ENCODE measurements at regions not wholly inside any gene's neighbourhood (a gene's known extent, or its start where the extent isn't known, plus 50 kb on each side); places are given as distances from the start of the nearest gene placed in this dataset.

DNA sequence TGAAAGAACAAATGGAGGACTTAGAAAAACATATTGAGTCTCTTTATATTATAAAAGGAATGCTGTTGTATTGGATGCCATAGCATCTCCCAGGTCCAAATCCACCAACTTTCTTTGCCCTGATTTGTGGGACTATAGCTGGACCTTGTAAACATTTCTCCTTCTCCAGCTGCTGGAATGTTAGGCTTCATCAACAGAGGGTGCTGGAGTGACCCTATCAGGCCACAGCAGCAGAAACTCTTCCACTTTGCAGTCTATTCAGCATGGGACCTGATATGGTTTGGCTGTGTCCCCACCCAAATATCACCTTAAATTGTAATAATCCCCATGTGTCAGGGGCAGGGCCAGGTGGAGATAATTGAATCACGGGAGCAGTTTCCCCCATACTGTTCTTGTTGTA is 138.4 kb upstream of the ARL4C start:
- no peak for DNase-seq (ENCODE audit: low spot score)

DNA sequence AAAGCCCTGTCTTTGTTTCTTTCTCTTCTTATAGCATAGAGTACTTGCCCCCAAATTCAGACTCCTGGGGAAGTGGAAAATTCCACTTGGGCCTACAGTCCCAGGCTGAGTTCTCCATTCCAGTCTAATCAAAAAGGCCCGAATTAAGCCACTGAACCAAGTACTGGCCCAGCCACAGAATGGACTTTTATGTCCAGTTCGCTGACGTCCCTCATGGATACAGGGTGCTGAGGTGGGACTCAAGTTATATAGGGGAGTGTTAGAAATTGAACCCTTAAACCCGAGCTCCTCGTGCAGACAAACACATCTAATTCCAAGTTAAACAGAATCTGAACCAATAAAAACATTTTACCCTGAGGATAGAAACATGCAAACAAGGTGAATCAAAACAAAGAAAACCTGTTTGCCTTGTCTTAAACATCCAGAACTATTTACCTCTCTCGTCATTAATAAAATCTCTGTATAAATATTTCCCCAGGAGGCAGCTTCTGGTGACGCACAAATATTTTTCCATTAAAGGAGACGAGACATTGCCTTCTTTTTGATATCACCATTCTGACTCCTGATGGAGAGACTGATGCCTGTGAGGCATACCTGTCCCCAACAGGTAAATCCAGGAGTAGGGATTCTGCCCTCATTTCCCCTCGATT is 136.8 kb upstream of the ARL4C start:
- DNase-seq (ENCODE audit: low spot score): no peak

DNA sequence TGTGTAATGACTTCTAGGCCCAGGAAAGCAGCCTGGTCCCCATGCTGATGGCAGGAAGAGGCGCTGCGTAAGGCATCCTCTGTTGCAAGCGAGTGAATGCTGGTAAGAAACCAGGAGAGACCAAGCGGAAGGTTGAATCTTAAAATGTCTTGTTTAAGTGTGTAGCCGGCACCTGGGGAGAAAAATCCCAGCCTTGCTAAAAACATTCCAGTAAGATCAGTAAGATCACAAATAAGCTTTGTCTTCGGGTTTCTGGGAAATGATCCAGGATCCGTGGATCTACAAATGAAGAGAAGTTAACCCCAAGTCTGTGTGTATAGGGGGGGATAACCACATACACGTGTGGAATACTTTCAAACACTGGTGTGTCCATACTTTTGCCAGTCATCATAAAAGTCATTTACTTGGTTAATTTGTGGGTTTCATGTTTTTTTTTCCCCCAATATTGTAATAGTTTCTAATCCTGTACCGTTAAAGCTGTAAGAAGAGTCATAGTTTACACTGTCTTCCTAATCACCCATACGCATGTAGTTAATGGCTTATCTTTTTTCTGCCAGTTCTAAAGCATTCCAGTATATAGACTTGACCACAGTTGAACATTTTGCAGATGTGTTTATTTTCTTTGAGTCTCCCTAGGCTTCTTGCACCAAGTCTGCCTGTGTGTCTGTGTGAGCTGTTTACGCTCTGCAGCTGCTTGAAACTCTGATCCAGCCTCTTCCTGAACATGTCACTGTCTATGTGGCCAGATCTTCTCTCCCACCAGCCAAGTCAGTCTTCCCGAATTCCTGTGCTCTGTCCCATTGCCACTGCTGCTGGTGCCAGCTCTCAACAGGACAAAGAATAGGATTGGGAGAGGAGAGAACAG is 135.9 kb upstream of the ARL4C start:
- DNase-seq (ENCODE audit: low spot score): no peak

GRCh38 chr2:234631646-234632514 is 135.0 kb upstream of the ARL4C start:
- DNase-seq (ENCODE audit: low spot score): no peak

GRCh38 chr2:234630801-234631261 is 133.9 kb upstream of the ARL4C start:
- no peak for DNase-seq (ENCODE audit: low spot score)

- DNase-seq (ENCODE audit: low spot score): no peak
These were observed 132.7 kb upstream of the ARL4C start for GRCh38 chr2:234629596-234629995.

DNA sequence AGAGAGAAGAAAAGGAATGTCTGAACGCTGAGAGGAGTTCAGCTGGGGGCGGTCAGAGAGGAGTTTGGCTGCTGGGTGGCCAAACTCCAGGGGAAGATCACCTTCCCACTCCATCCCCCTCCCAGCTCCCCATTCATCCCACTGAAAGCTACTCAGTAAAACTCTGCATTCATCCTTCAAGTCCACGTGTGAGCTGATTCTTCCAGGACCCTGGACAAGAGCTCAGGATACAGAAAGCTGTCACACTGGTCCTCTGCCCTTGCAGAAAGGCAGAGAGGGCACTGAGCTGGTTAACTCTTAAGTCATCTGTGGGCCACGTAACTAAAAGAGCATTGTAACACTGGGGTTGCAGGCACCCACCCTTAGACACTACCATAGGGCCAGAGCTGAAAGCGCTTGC is 132.1 kb upstream of the ARL4C start:
- no peak for DNase-seq (ENCODE audit: low spot score)

DNA sequence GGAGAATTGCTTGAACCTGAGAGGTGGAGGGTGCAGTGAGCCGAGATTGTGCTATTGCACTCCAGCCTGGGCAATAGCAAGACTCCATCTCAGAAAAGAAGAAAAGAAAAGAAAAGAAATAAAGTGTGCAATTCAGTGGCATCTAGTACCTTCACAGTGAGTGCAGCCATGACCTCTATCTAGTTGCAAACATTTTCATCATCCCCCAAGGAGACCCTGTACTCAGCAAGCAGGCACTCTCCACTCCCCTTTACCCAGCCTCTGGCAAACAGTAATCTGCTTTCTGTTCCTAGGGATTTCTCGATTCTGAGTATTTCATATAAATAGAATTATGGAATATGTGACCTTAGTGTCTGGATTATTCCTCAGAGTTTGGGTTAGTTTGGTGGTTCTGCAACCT is 130.4 kb upstream of the ARL4C start:
- no peak for DNase-seq (ENCODE audit: low spot score)

DNA sequence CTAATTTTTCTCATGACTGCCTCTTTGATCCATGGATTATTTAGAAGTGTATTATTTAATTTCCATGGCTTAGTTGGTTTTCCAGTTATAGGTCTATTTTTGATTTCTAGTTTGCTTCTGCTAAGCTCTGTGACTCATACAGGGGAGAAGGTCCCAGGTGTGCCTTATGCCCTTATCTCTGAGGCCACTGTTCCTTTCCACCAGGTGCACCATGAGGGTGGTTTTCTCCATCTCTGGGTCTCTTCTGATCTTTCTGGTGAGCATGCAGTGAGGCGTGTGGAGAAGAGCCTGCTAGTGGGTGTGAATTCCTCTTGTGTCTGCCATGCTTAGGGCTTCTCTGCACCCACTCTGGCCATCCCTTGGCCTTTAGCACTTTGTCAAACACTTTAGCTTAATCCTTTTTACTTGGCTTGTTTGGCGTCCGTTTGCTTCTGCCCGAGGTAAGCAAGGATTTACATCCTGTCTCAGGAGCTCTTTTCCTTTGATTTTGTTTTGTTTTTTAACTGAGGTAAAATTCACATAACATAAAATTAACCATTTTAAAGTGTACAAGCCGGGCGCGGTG is 129.8 kb upstream of the ARL4C start:
- no peak for DNase-seq (ENCODE audit: low spot score)

- DNase-seq (ENCODE audit: low spot score): no peak
These were observed 128.9 kb upstream of the ARL4C start for GRCh38 chr2:234625626-234626250.

DNA sequence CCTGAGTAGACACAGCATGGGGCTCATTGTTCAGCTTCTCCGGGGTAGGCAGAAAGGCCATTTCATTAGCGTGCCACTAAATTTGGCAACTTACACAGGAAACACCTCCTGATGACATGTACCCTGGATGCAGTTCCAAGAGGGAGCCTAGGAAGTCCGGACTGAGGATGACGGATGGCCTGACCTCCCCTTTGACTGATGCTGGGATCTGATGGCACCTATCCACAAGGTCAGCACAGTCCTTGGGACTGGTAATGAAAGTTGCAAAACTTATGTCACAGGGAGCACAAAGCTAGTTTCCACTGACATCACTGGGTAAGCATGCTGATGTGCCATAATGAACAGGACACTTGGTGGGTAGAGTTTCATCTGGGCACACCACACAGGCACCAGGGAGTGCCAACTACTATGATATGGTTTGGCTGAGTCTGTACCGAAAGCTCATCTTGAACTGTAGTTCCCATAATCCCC is 126.7 kb upstream of the ARL4C start:
- DNase-seq (ENCODE audit: low spot score): no peak

DNA sequence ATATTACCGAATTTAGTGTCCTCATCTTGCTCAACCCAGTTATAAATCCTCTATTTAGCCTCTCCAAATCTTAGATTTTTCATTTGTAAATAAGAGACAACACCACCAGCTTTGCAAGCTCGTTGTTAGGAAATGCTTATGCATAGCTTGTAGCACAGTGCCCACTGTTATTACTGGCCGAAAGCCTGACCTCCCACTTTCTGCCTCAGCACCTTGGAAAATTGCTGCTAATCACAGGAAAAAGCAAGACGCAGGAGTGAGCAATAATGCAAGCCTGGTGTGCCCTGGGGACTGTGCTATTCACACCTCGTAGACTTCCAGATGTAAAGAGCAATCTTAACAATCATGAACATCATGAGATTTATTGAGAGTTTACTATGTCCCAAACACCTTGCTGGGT is 124.2 kb upstream of the ARL4C start:
- DNase-seq (ENCODE audit: low spot score): no peak

GRCh38 chr2:234620018-234620417 is 123.1 kb upstream of the ARL4C start:
- no peak for DNase-seq (ENCODE audit: low spot score)

- DNase-seq (ENCODE audit: low spot score): no peak
These were observed 118.9 kb upstream of the ARL4C start for GRCh38 chr2:234615643-234616356.

DNA sequence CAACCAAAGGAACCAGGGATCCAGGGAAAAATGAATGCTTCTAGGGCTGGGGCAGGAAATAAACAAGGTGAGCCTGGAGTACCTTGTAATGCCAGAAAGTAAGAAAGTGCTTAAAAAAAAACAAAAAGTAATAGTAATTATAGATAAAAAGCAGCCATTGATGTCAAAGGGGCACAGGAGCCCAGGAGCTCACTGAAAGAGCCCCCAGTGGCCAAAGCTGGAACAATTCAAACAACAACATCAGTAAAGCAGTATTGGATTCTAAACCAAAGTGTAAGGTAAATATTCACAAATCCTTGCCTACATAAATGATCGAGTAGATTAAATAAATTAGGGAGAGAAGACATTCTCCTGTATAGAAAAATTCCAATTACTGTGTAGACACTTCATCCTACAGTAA is 114.3 kb upstream of the ARL4C start:
- DNase-seq (ENCODE audit: low spot score): no peak

DNA sequence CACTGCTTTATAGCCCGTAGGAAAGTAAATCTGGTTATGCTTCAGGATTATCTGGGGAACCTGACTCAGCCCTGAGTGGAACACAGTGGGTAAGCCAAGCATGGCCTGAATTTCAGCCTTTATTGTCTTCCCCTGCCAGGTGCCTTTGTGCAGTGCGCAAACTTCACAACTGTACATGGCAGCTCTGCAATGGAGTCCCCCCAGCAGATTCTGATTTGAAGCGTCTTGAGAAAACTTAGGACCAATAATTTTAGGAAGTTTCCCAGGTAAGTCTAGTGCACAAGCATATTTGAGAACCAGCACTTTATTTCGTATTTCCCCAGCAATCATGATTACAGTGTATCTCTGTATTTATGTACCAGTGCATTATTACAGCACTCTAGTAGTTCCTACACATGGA is 112.1 kb upstream of the ARL4C start:
- DNase-seq (ENCODE audit: low spot score): no peak

GRCh38 chr2:234607691-234608090 is 110.8 kb upstream of the ARL4C start:
- DNase-seq (ENCODE audit: low spot score): no peak

GRCh38 chr2:234606896-234607295 is 110.0 kb upstream of the ARL4C start:
- DNase-seq (ENCODE audit: low spot score): no peak

DNA sequence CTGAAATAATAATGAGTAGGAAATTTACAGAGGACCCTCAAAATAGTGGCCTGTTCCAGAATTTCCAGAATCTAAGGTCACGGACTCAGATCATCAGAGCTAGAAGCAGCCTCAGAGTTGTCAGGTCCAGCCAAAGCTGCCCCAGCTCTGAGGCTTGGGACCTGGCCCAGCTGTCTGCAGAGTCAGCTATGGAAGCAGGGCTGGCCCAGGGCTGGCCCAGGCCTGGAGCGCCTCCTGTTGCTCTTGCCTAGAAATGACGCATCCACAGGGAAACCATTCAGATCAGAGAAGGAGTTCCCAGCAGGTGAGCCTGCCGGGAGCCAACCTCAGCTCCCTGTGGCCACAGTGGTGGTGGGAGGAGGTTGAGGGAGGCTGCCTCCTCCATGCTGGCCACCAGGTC is 106.7 kb upstream of the ARL4C start:
- DNase-seq (ENCODE audit: low spot score): no peak

DNA sequence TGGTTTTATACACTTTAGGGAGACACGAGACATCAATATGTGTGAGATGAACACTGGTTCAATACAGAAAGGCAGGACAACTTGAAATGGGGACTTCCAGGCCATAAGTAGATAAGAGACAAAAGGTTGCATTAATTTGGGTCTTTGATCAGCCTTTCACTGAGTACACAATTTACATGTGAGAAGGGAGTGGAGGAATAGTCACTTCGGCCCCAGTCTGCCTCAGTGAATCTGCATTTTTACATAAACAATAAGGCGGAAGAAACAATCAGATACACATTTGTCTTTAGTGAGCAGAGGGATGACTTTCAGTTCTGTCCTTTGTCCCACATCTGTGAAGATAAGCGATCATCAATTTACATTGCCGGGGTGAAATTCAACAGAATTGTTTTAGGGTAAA is 104.3 kb upstream of the ARL4C start:
- no peak for DNase-seq (ENCODE audit: low spot score)

GRCh38 chr2:234597576-234597861 is 100.6 kb upstream of the ARL4C start:
- no peak for DNase-seq (ENCODE audit: low spot score)

All from HuH-7 (cell line).